Activated CD4-positive, alpha-beta T cell treated with anti-CD3 and anti-CD28 coated beads, Interleukin-2, amount 10 ng/mL, durations not matched to agents 24 days and 14 days (primary cell): ENCODE measurements at regions not wholly inside any gene's neighbourhood (a gene's known extent, or its start where the extent isn't known, plus 50 kb on each side); places are given as distances from the start of the nearest gene placed in this dataset.

Experiments
- DNase-seq: peaks from one replicate; pipeline ENCODE4 v3.0.0; 2022
- H3K27ac Mint-ChIP-seq: one replicate; pipeline ENCODE4 v1.8.0; 2022; ENCODE audit warnings: mild to moderate bottlenecking, mixed read lengths
- H3K27me3 Mint-ChIP-seq: one replicate; pipeline ENCODE4 v1.8.0; 2022; ENCODE audit warnings: mixed read lengths
- H3K36me3 Mint-ChIP-seq: one replicate; pipeline ENCODE4 v1.8.0; 2022; ENCODE audit warnings: low read depth, mild to moderate bottlenecking, mixed read lengths
- H3K4me1 Mint-ChIP-seq: one replicate; pipeline ENCODE4 v1.8.0; 2021; ENCODE audit warnings: mixed read lengths
- H3K4me3 Mint-ChIP-seq: one replicate; pipeline ENCODE4 v1.8.0; 2022; ENCODE audit warnings: mild to moderate bottlenecking, moderate library complexity, mixed read lengths
- H3K9me3 Mint-ChIP-seq: one replicate; pipeline ENCODE4 v1.8.0; 2021; ENCODE audit warnings: mixed read lengths
- intact Hi-C: fragments of 100-400 bp; cut with micrococcal nuclease; formaldehyde crosslinking; loops from one replicate; pipeline ENCODE4 v1.15.1; 2023

DNA sequence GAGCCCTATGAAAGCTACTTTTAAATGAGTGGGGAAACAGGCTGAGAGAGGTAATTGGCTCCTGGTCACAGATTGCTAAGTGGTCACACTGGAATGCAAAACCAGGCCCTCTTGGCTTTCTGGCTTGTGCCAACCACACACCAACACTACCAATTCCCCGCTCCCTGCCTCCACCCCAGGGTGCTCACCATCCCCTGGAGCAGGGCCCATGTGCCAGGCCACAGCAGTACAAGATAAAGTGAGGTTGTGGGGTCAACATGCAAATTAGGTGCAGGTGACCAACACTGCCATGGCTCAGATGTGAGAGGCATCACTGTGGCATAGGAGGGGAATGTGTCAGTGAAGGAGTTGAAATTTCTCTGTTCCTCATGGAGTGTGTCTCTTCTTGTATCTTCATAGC, 312.5 kb downstream of the MYCN start:
- no peak for DNase-seq
- Mint-ChIP-seq H3K9me3 (no peaks in the 10 kb centered on the region), H3K4me3 (no peak overlapping the region), H3K27me3 (peaks cover 10% of the 10 kb centered on the region), H3K27ac (no peak overlapping the region), H3K36me3 (no peaks in the 10 kb centered on the region), H3K4me1 (no peaks in the 10 kb centered on the region)
- intact Hi-C loops = no loop called here

- H3K4me3 Mint-ChIP-seq = no peak overlapping the region
- H3K9me3 Mint-ChIP-seq = no peaks in the 10 kb centered on the region
- no peaks in the 10 kb centered on the region for H3K4me1 Mint-ChIP-seq
- no peak overlapping the region for H3K27ac Mint-ChIP-seq
- no peak for DNase-seq
- intact Hi-C loops = no loop called here
- no peaks in the 10 kb centered on the region for H3K36me3 Mint-ChIP-seq
- peaks cover 4% of the 10 kb centered on the region for H3K27me3 Mint-ChIP-seq
Measured at GRCh38 chr2:16252251-16252650, 311.9 kb downstream of the MYCN start.

GRCh38 chr2:16251511-16252225, 311.3 kb downstream of the MYCN start:
- H3K27me3 Mint-ChIP-seq = peaks cover 4% of the 10 kb centered on the region
- H3K4me1 Mint-ChIP-seq = no peaks in the 10 kb centered on the region
- no peak overlapping the region for H3K4me3 Mint-ChIP-seq
- DNase-seq = no peak
- H3K27ac Mint-ChIP-seq = no peak overlapping the region
- intact Hi-C loops = no loop called here
- no peaks in the 10 kb centered on the region for H3K9me3 Mint-ChIP-seq
- no peaks in the 10 kb centered on the region for H3K36me3 Mint-ChIP-seq

GRCh38 chr2:16250886-16251285, 310.5 kb downstream of the MYCN start:
- Mint-ChIP-seq H3K4me1 (no peaks in the 10 kb centered on the region), H3K4me3 (no peak overlapping the region), H3K27ac (no peak overlapping the region), H3K27me3 (peaks cover 4% of the 10 kb centered on the region), H3K9me3 (no peaks in the 10 kb centered on the region), H3K36me3 (no peaks in the 10 kb centered on the region)
- intact Hi-C loops = no loop called here
- DNase-seq = no peak

DNA sequence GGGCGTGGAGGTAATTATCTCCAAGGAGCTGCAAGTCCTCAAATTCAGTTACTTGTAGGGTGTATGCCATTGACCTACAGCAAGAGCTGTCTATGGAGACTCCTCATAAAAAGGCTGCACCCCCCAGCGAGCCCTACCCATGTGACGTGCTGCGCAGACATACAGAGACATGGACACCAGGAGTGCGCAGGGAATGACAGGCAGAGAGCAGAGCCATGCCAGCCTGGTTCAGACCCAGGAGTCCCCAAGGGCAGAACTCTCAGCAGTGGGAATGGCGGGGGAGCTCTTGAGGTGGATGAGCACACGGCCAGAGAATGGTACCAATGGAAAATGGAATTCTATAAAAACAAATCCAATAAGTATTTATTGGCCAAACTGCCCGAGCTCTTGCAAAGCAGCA, 310.1 kb downstream of the MYCN start:
- Mint-ChIP-seq H3K4me1 (no peaks in the 10 kb centered on the region), H3K36me3 (no peaks in the 10 kb centered on the region), H3K9me3 (no peaks in the 10 kb centered on the region), H3K4me3 (no peak overlapping the region), H3K27ac (no peak overlapping the region), H3K27me3 (peaks cover 2% of the 10 kb centered on the region)
- no peak for DNase-seq
- intact Hi-C loops = no loop called here

DNA sequence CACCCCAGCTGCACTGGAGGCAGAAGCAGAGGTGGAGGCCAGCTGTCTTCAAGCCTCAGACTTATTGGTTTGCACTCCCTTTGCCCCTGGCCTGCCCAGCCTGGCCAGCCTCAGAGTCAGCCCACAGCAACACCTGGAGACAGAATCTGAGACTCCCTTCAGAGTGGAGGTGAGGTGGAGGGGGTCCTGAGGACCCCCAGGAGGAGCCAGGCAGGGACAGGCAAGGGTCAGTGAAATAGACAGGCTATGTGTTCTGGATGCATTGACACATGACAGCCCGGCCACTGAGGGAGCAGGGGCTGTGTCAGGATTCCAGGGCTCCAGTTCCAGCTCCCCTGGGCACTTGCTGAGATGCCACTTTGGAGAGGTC, 309.7 kb downstream of the MYCN start:
- no peak for DNase-seq
- Mint-ChIP-seq H3K4me1 (no peaks in the 10 kb centered on the region), H3K27me3 (peaks cover 2% of the 10 kb centered on the region), H3K27ac (no peak overlapping the region), H3K36me3 (no peaks in the 10 kb centered on the region), H3K9me3 (no peaks in the 10 kb centered on the region), H3K4me3 (no peak overlapping the region)
- intact Hi-C loops = no loop called here

GRCh38 chr2:16249246-16250055, 309.1 kb downstream of the MYCN start:
- H3K27me3 Mint-ChIP-seq = no peaks in the 10 kb centered on the region
- no peak for DNase-seq
- H3K4me3 Mint-ChIP-seq = no peak overlapping the region
- no peaks in the 10 kb centered on the region for H3K36me3 Mint-ChIP-seq
- H3K4me1 Mint-ChIP-seq = no peaks in the 10 kb centered on the region
- H3K27ac Mint-ChIP-seq = no peak overlapping the region
- intact Hi-C loops = no loop called here
- no peaks in the 10 kb centered on the region for H3K9me3 Mint-ChIP-seq

DNA sequence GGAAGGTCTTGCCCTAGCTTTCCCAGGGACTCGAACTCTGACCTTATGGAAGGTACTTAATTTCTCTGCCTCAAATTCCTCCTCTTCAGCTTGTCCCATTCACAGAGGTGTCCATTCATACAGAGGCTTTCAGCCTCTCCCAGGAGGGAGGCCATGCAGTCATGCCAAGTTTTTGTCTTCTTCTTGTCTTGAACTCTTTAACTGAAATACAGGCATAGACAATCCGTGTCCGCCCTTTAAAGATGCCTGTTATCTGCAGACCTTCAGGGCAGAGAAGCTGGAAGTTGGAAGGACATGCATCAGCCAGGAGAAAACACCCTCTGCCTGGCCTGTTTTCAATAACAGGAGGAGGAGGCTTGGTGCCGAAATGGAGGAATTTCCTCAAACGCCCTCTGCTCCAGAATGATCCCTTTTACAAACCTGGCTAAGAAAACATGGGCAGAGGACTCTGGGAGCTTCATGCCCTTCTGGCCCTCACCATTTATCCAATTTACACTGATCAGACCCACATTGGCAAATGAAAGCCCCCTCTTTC, 308.3 kb downstream of the MYCN start:
- DNase-seq = no peak
- no peaks in the 10 kb centered on the region for H3K36me3 Mint-ChIP-seq
- H3K9me3 Mint-ChIP-seq = no peaks in the 10 kb centered on the region
- H3K4me3 Mint-ChIP-seq = no peak overlapping the region
- H3K4me1 Mint-ChIP-seq = no peaks in the 10 kb centered on the region
- H3K27ac Mint-ChIP-seq = no peak overlapping the region
- intact Hi-C loops = no loop called here
- no peaks in the 10 kb centered on the region for H3K27me3 Mint-ChIP-seq

DNA sequence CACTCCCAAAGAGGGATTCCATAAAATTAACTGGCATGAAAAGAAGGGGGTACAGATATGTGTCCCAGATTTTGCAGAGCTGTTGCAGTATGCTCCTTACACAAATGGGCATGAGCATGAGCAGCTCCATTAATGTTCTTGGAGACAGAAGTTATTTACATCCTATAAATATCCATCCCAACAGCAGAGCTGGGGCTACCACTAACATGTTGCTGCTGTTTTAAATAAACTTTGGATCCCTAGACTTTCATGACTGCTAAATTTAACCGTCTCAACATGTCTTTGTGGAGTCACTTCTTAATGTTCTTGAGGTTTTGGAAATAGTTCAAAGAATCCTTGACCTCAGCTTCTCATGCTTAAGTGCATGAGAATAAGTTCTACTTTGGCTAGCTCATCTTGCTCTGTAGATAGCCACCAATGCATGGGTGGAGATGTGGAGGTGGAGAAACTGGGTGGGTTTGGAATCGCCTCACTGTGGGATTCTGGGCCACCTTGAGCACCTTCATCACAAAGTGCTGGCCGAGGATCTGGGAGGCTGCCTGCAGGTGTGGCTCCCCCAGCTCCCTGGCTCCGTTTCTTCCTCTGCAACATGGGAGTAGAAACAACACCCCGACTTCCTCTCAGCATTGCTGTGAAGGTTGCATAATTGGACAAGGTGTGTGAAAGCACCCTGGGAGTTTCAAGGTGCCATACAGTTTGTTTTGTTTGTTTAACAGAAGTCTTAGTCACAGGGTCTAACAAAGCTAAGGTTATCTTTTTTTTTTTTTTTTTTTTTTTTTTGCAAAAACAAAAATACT, 307.2 kb downstream of the MYCN start:
- Mint-ChIP-seq H3K27ac (no peak overlapping the region), H3K9me3 (no peaks in the 10 kb centered on the region), H3K27me3 (no peaks in the 10 kb centered on the region), H3K4me1 (no peaks in the 10 kb centered on the region), H3K4me3 (no peak overlapping the region), H3K36me3 (no peaks in the 10 kb centered on the region)
- intact Hi-C loops = no loop called here
- no peak for DNase-seq

- Mint-ChIP-seq H3K4me1 (no peaks in the 10 kb centered on the region), H3K9me3 (no peaks in the 10 kb centered on the region), H3K36me3 (no peaks in the 10 kb centered on the region), H3K27me3 (no peaks in the 10 kb centered on the region), H3K4me3 (no peak overlapping the region), H3K27ac (no peak overlapping the region)
- intact Hi-C loops = no loop called here
- no peak for DNase-seq
Measured at GRCh38 chr2:16246911-16247310, 306.6 kb downstream of the MYCN start.

GRCh38 chr2:16246281-16246850, 306.0 kb downstream of the MYCN start:
- Mint-ChIP-seq H3K36me3 (no peaks in the 10 kb centered on the region), H3K4me3 (no peak overlapping the region), H3K9me3 (no peaks in the 10 kb centered on the region), H3K4me1 (no peaks in the 10 kb centered on the region), H3K27me3 (no peaks in the 10 kb centered on the region), H3K27ac (no peak overlapping the region)
- intact Hi-C loops = no loop called here
- no peak for DNase-seq

GRCh38 chr2:16245481-16246054, 305.2 kb downstream of the MYCN start:
- no peak overlapping the region for H3K4me3 Mint-ChIP-seq
- no peaks in the 10 kb centered on the region for H3K36me3 Mint-ChIP-seq
- H3K4me1 Mint-ChIP-seq = no peaks in the 10 kb centered on the region
- DNase-seq = no peak
- no peaks in the 10 kb centered on the region for H3K9me3 Mint-ChIP-seq
- intact Hi-C loops = no loop called here
- H3K27me3 Mint-ChIP-seq = no peaks in the 10 kb centered on the region
- no peak overlapping the region for H3K27ac Mint-ChIP-seq

- intact Hi-C loops = no loop called here
- no peak overlapping the region for H3K27ac Mint-ChIP-seq
- H3K27me3 Mint-ChIP-seq = no peaks in the 10 kb centered on the region
- no peak overlapping the region for H3K4me3 Mint-ChIP-seq
- no peaks in the 10 kb centered on the region for H3K36me3 Mint-ChIP-seq
- no peak for DNase-seq
- no peaks in the 10 kb centered on the region for H3K9me3 Mint-ChIP-seq
- H3K4me1 Mint-ChIP-seq = no peaks in the 10 kb centered on the region
Measured at GRCh38 chr2:16244966-16245320, 304.6 kb downstream of the MYCN start.
